Lower leg skin (tissue), 4 donors: ENCODE measurements at regions not wholly inside any gene's neighbourhood (a gene's known extent, or its start where the extent isn't known, plus 50 kb on each side); places are given as distances from the start of the nearest gene placed in this dataset.

ENCODE experiments used
- DNase-seq, 2 donors: peaks; one replicate each; pipeline ENCODE4 v3.0.0-alpha.2; 2019; ENCODE audit warnings: low spot score in 2 of 2
- H3K4me3 ChIP-seq: fragments of 200-600 bp; sonication (generic); 2 replicates; pipeline ENCODE4 v1.5.1; 2017; ENCODE audit warnings: mild to moderate bottlenecking, low read depth; ENCODE audit not compliant: poor library complexity, severe bottlenecking
- POLR2A ChIP-seq, 2 donors: fragments of 450-650 bp; IDR thresholded peaks; one replicate each; pipeline ENCODE4 v1.6.1; 2016 to 2017; ENCODE audit warnings: antibody characterized with exemption in 2 of 2, mild to moderate bottlenecking in 1 of 2, moderate library complexity in 1 of 2
- WGBS, 2 donors: methylation state at CpG; one replicate each; pipeline ENCODE4 v1.1.5; 2018; 5-methylcytosine and 5-hydroxymethylcytosine counted together
- intact Hi-C: fragments of 100-400 bp; cut with DNase I; formaldehyde crosslinking; loops from one replicate; pipeline ENCODE4 v1.15.0; 2023; ENCODE audit warnings: low total_unique reads
- TF ChIP-seq, protein P1 (sequence below), 3 donors: fragments of 450-650 bp; IDR thresholded peaks; one replicate each; pipeline ENCODE4 v1.5.1; 2016; ENCODE audit warnings: antibody characterized with exemption in 3 of 3, mild to moderate bottlenecking in 3 of 3, moderate library complexity in 2 of 3

GRCh38 chr21:19022978-19023377, 619.4 kb upstream of the TMPRSS15 start:
- intact Hi-C loops, result no loop called here
- 92 to 94% methylated on average over 4 of the region's 4 CpGs for WGBS, 2 donors
- no peak for TF ChIP-seq POLR2A (IDR thresholded peaks at IDR 0.05)
- TF ChIP-seq, protein P1, sequence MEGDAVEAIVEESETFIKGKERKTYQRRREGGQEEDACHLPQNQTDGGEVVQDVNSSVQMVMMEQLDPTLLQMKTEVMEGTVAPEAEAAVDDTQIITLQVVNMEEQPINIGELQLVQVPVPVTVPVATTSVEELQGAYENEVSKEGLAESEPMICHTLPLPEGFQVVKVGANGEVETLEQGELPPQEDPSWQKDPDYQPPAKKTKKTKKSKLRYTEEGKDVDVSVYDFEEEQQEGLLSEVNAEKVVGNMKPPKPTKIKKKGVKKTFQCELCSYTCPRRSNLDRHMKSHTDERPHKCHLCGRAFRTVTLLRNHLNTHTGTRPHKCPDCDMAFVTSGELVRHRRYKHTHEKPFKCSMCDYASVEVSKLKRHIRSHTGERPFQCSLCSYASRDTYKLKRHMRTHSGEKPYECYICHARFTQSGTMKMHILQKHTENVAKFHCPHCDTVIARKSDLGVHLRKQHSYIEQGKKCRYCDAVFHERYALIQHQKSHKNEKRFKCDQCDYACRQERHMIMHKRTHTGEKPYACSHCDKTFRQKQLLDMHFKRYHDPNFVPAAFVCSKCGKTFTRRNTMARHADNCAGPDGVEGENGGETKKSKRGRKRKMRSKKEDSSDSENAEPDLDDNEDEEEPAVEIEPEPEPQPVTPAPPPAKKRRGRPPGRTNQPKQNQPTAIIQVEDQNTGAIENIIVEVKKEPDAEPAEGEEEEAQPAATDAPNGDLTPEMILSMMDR (IDR thresholded peaks at IDR 0.05), result no peak
- H3K4me3 ChIP-seq, result no peak overlapping the region
- no peak for DNase-seq

DNA sequence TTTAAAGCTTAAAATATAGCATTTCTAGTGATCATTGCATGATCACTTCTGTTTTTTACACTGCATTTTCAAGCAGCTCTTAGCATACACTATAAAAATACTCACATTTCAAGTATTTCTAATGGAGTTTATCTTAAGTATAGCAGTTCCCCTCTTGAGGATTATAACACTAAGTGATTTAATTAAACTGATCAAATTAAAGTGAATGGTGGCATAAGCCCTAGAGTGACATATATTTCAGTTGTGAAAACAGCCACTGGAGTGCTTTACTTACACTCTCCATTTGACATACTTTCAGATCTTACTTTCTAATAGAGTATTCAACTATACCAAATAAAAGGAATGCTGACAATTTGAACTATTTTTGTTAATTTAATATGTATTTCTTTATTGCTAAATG, 623.3 kb upstream of the TMPRSS15 start:
- intact Hi-C loops, result no loop called here
- no peak overlapping the region for H3K4me3 ChIP-seq
- no peak for DNase-seq
- TF ChIP-seq POLR2A (IDR thresholded peaks at IDR 0.05), result no peak
- TF ChIP-seq, protein P1 (IDR thresholded peaks at IDR 0.05), result no peak

- TF ChIP-seq, protein P1 (IDR thresholded peaks at IDR 0.05), result no peak
- TF ChIP-seq POLR2A (IDR thresholded peaks at IDR 0.05), result no peak
- intact Hi-C loops, result no loop called here
- H3K4me3 ChIP-seq, result no peak overlapping the region
- no peak for DNase-seq
- 87 to 88% methylated on average over 2 of the region's 2 CpGs for WGBS, 2 donors
These were observed 626.2 kb upstream of the TMPRSS15 start for GRCh38 chr21:19029816-19030215.

DNA sequence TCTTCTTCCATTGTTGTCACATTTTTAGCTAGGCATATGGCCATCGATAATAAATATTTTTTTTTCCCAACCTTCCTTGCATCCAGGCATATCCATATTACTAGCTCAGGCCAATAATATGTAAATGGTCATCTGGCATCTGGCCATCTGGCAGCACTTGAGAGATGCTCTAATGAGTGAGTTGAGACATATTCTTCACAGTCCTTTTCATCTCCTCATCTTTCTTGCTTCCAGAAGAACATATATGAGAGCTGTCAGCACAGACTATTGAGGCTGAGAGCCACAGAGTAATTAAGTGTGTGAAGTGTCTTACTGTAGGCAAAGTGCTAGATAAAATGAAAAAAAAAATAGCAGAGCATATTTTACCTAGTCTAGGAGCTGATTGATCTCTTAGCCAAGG, 628.4 kb upstream of the TMPRSS15 start:
- TF ChIP-seq, protein P1 (IDR thresholded peaks at IDR 0.05), result no peak
- TF ChIP-seq POLR2A (IDR thresholded peaks at IDR 0.05), result no peak
- H3K4me3 ChIP-seq, result no peak overlapping the region
- WGBS, 2 donors, result 75 to 90% methylated on average over 1 of the region's 1 CpG
- intact Hi-C loops, result no loop called here
- no peak for DNase-seq

DNA sequence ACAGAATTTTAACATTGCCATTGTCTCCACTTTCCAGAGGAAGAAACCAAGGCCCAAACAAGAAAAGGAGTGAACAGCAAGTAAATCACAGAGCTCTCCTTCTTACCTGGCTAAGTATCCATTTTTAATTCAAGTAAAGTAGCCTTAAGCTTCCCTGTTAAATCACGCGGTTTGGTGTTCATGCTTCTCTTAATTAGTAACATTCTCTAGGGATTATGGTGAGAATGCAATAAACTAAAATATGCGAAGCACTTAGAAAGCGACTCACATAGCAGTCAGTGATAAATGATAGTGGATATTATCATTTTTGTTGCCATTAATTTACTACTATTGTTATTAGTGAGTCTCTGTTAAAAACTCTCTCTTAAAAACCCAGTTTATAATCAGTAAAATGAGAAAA, 630.5 kb upstream of the TMPRSS15 start:
- TF ChIP-seq, protein P1 (IDR thresholded peaks at IDR 0.05), result no peak
- no peak for TF ChIP-seq POLR2A (IDR thresholded peaks at IDR 0.05)
- WGBS, 2 donors, result 62 to 65% methylated on average over 4 of the region's 4 CpGs
- intact Hi-C loops, result no loop called here
- DNase-seq, result no peak
- no peak overlapping the region for H3K4me3 ChIP-seq

DNA sequence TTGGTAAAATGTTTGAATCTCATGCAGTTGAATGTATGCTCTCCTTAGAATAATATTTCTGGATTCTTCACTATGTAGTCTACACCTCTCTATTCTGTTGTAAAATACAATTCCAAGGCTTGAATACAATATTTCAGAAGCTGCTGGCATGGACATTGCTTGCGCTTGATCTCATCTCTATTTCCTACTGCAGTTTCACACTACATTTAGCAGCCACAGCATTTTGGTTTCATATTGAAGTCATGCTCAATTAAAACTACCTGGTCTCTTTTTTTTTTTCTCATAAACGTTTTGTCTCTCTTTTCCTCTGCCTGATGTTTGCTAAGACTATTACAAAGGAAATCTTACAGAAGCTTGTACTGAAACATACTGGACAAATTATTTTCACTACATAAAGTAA, 631.0 kb upstream of the TMPRSS15 start:
- no peak overlapping the region for H3K4me3 ChIP-seq
- no peak for DNase-seq
- WGBS, 2 donors, result 58 to 66% methylated on average over 2 of the region's 2 CpGs
- no peak for TF ChIP-seq POLR2A (IDR thresholded peaks at IDR 0.05)
- TF ChIP-seq, protein P1 (IDR thresholded peaks at IDR 0.05), result no peak
- intact Hi-C loops, result no loop called here
